RPMI8226 (cell line): ENCODE measurements at regions not wholly inside any gene's neighbourhood (a gene's known extent, or its start where the extent isn't known, plus 50 kb on each side); places are given as distances from the start of the nearest gene placed in this dataset.
"Not testable (repeated sequence)": the region's sequence is repeated elsewhere in the genome, so short reads cannot be mapped to it uniquely, and the experiment has no call there.

Experiments used
- DNase-seq: peaks from one replicate; pipeline ENCODE4 v3.0.0-alpha.2; 2015

DNA sequence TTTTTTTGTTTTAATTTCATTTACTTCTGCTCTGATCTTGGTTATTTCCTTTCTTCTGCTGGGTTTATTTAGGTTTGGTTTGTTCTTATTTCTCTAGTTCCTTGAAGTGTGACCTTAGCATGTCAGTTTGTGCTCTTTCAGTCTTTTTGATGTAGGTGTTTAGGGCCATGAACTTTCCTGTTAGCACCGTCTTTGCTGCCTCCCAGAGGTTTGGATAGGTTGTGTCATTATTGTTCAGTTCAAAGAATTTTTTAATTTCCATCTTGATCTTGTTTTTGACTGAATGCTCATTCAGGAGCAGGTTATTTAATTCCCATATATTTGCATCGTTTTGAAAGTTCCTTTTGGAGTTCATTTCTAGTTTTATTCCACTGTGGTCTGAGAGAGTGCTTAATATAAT lies 539.0 kb upstream of the ZP4 start:
- DNase-seq, result not testable (repeated sequence)

- DNase-seq, result no peak
These were observed 528.5 kb upstream of the ZP4 start for GRCh38 chr1:238419209-238419608.

DNA sequence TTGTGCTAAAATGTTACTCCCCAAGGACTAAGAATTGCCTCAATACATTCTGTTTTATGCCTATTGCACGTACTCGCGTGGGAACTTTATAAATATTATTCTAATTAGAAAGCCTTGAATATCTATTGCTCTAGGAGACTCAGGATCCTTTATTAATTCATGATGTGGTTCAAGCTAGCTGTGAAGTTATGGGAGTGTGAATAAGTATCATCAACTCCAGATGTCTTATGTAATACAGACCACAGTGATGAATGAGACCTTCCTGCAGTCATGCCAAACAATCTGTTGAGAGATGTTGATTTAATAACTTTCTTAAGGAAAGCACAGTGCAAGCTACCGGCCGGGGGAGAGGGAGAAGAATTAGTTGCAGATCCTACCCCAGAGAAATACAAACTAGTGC lies 519.2 kb upstream of the ZP4 start:
- no peak for DNase-seq

GRCh38 chr1:238409191-238409850 lies 518.6 kb upstream of the ZP4 start:
- no peak for DNase-seq

DNA sequence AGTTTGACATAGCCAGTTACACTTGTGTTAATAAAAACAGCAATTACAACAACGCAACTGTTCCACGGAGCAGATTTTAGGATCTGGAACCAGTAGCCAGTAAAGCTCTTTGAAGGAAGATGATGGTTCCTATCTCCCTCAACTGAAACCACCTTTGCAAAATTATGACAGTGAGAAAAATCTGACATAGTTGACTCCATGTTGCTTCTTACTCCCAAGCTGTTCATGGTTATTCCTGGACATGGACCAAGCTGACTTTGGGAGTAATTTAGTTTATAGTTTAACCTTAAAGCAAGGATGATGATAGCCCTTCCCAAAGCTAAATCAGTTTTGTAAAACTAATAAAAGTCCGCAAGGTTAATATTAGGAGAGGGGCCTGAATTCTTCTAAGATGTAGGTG lies 518.0 kb upstream of the ZP4 start:
- DNase-seq, result no peak

DNA sequence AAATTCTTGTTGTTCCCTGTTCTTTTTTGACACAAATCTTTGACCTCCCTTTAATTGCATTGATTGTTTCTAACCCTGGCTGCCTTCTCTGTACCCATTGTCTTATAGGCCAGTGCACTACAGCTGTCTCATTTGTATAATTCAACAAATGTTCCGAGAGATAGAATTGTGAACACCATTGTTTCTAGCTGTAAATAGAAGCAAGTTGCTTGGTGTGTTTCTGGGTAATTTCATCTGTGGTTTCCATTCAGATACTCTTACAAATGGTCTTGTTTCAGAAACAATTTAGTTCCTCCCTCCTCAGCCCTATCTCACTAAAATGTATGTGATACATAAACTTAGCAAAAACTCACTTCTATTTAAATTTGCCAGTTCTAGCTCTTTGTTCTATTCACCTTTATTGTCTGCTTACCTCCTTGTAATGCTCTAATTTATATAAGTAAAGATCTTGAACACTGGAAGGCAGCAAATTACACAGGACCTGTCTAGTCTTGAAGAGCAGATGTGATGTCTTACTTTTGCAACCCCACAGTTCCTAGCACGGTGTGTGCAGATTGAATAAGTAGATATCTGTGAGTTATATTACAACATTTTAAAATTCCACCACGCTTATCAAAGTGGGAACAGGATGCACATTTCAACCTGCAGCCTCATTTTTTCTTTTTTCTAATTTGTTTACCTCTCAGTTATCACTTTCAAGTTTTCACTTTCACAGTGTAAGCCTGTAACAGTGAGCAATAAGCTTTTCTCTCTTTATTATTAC lies 515.6 kb upstream of the ZP4 start:
- no peak for DNase-seq

- no peak for DNase-seq
These were observed 514.2 kb upstream of the ZP4 start for GRCh38 chr1:238404921-238405320.

DNA sequence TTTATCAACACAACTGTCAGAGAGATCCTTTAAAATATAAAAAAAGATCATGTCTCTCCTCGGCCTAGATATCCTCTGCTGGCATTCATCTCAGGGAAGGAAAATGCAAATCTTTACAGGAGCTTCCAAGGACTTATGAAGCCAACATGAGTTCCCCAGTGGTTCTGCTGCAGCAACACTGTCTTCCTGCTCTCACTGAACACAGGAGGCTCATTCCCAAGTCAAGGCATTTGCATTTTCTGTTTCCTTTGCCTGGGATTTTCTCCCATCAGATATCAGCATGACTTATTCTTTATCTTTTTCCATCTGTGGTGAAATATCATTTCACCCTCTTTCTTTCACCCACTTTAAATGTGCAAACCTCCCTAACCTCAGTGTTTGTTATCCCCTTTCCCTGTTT lies 513.8 kb upstream of the ZP4 start:
- no peak for DNase-seq

DNA sequence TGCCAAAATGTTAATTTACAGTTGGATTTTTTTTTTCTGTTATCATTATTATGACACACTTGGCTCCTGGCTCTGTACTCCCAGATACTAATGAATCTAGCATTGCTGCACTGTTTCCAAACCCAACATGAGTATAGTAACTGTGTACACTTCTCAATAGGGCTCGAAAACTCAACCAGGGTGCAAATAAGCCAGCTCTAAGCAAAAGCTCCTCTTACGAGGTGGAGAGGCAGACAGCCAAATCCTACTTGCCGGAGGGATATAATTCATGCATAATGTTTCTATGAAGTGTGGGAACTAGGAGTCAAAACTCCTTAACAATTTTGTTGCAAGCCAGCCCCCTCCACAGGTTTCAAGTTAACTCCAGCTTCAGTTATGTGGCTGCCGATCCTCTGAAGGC lies 510.4 kb upstream of the ZP4 start:
- no peak for DNase-seq

DNA sequence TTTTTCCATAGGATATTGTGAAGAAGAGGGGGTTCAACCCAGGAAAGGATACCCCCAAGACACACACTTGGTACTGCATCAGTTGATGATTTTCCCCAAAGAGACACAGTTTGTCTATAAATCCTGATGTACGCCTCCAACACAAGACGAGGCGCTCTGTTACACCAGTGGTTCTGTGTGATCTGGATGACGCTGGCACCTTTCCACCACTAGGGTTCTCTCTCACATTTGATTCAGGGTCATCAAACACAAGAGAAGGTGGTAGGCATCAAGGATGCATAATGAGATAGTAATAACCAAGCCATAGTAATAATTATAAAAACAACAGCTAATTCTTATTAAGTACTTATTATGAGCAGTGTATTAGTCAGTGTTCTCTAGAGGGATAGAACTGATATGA lies 508.8 kb upstream of the ZP4 start:
- peak; percentile 17 for DNase-seq

DNA sequence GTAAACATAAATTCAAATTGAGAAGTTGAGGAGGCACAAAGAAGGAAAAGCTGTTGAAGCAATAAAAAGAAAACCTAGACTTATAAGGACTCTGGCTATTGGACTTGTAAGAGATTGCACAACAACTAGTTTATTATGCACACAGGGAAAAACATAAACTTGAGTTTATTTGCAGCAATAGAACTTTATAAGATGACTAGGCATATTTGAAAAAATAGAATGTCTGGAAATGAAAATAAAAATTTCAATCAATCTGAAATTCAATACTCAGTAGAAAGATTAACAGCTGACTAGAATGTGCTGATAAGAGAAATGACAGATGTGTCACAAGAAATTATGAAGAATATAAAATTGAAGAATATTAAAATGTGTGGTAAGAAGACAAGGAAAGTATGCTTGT lies 505.4 kb upstream of the ZP4 start:
- no peak for DNase-seq

- DNase-seq, result no peak
These were observed 493.7 kb upstream of the ZP4 start for GRCh38 chr1:238384381-238384780.

- DNase-seq, result no peak
These were observed 489.4 kb upstream of the ZP4 start for GRCh38 chr1:238380167-238380566.

DNA sequence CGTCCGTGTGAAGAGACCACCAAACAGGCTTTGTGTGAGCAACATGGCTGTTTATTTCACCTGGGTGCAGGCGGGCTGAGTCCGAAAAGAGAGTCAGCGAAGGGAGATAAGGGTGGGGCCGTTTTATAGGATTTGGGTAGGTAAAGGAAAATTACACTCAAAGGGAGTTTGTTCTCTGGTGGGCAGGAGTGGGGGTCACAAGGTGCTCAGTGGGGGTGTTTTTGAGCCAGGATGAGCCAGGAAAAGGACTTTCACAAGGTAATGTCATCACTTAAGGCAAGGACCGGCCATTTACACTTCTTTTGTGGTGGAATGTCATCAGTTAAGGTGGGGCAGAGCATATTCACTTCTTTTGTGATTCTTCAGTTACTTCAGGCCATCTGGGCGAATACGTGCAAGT lies 488.7 kb upstream of the ZP4 start:
- DNase-seq, result not testable (repeated sequence)

- DNase-seq, result no peak
These were observed 486.7 kb upstream of the ZP4 start for GRCh38 chr1:238377280-238377919.

GRCh38 chr1:238370599-238370998 lies 479.9 kb upstream of the ZP4 start:
- DNase-seq, result no peak

DNA sequence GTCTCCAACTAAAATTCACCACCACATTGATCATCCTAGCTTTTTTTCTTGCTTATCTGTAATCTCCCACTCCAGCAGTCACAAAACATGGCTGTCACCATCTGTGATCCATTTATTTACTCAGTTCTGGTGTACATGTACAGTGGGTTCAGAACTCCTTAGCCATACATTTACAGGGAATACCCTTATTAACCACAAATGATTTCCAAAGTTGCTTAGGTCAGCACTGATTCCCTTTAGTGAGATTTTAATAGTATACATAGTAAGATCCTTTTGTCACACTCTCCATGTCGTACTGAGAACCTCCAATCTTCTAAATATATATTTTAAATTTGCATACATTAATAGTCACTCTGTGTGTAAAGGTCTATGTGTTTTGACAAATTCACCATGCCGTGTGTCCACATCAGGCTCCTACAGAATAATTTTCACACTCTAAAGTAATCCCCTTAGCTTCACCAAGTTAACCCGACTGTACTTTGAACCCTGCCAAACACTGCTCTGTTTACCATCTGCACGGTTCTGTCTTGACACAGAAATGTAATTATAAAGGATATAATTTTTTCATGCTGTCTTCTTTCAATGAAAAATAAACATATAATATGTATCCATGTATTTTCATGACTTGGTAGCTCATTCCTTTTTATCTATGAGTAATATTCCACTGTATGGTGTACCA lies 473.6 kb upstream of the ZP4 start:
- DNase-seq, result no peak

GRCh38 chr1:238360474-238360873 lies 469.8 kb upstream of the ZP4 start:
- no peak for DNase-seq

DNA sequence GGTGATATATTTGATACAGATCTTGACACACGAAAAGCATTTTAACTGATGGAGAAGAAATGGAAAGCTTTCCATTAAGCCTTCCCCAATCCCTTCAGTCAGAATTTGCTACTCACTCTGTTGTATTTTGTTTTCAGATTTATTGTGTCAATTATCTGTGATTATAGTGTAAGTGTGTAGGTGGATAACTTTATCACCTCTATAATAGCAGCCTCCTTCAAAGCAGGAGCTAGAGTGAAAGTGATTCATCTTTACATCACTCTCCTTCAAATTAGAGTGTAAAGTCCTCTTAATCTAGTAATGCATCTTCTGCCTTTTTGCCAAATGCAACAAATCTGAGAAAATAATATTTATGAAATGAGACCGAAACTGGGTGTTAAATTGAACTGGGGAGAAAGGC lies 459.7 kb upstream of the ZP4 start:
- DNase-seq, result no peak

GRCh38 chr1:238346340-238346739 lies 455.6 kb upstream of the ZP4 start:
- no peak for DNase-seq

GRCh38 chr1:238345837-238346236 lies 455.1 kb upstream of the ZP4 start:
- DNase-seq, result no peak

- DNase-seq, result no peak
These were observed 453.1 kb upstream of the ZP4 start for GRCh38 chr1:238343852-238344251.

DNA sequence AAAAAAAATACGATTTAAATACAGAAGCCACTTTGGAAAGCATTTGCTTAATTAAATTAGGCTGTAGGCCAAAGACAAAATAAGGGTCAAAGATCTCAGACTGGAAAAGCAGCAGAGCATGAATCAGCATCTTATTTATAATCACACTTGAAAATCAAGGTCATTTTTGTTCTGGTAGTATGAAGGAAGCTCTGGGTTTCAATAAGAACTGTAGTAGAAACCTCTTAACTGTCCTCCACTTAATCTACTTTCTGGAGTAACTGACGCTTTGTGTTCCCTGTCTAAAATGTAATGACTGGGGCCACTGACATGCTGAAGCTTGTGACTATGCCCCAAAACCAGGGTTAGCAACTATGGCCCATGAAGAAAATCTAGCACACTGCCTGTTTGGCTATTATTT lies 450.7 kb upstream of the ZP4 start:
- DNase-seq, result no peak

GRCh38 chr1:238340989-238341388 lies 450.3 kb upstream of the ZP4 start:
- no peak for DNase-seq
